HG02943 (cell line): ENCODE measurements at regions not wholly inside any gene's neighbourhood (a gene's known extent, or its start where the extent isn't known, plus 50 kb on each side); places are given as distances from the start of the nearest gene placed in this dataset.

Source experiments
- ATAC-seq: cut with Tn5 transposase; IDR thresholded peaks from one replicate; pipeline ENCODE4 v1.9.1; 2021; ENCODE audit warnings: mild to moderate bottlenecking, low read depth, moderate library complexity; ENCODE audit not compliant: unreplicated experiment

DNA sequence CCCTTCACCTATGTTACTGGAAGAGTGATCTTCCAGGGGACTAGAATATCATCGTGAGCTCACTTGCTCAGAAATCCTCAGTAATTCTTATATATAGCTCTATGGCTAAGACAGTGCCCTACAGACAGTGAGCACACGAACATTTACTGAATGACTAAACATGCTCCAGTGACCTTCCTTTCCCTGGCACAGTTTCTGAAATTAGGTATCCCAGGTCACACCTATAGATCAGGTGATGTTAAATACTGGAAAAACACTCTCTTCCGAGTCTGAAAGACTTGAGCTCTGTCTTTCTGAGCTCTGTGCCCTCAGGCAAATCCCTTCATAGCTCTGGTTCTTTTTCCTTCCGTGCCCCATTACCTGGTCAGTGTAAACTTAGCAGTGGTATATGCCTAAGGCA, 239.4 kb upstream of the LRIG1 start:
- ATAC-seq = no peak

DNA sequence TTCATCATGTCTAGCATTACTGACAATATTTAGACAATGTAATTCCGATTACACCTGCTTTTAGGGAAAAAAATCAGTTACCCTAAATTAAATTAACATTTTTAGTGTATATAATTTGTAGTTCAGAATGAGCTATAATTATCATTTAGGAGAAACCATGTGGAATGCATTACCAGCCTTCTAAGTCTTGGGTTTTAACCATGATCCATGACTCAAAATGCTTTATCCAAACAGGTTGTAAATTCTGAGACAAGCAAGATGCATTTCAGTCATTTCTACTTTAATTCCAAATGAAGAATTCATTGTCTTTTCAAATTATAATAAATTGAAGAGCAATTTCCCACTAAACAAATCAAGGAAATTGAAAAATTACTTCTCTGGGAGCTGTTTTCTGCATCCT, 243.7 kb upstream of the LRIG1 start:
- no peak for ATAC-seq

- no peak for ATAC-seq
Measured at GRCh38 chr3:66744986-66745385, 244.2 kb upstream of the LRIG1 start.

DNA sequence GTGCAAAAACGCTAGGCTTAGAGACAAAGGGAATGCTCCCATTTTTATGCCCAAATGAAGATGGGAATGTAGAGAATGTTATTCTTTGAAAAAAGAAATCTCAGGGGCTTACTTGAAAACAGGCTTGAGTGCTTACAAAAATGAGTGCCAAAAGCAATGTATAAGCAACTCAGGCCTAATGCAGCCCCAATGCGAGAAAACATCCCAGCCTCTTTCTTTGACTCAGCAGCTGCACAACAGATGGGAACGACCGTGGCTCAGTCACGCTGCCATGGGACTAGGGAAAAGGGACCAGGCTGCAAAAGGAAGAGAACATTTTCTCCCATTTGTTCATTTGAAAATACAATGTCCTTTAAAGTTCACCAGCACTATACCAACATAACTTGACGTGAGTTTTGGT, 246.4 kb upstream of the LRIG1 start:
- no peak for ATAC-seq

DNA sequence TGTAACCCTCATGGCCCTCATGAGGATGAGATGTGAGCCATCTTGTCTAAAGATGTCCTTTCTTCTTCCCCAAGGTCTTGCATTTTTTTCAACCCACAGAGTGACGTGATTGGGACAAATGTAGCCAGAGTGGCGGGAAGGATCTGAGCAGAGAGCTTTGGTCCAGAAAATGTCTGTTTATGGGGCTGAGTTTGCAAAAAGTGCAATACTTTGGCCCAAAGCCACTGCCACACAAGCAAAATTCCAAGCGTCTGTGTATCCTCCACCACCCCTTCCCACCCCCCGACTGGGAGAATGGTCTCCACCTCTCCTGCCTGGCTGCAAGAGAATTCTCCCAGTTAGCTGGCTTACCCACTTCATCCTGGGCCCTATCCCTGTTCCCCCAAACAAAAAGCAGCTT, 246.9 kb upstream of the LRIG1 start:
- ATAC-seq = no peak

DNA sequence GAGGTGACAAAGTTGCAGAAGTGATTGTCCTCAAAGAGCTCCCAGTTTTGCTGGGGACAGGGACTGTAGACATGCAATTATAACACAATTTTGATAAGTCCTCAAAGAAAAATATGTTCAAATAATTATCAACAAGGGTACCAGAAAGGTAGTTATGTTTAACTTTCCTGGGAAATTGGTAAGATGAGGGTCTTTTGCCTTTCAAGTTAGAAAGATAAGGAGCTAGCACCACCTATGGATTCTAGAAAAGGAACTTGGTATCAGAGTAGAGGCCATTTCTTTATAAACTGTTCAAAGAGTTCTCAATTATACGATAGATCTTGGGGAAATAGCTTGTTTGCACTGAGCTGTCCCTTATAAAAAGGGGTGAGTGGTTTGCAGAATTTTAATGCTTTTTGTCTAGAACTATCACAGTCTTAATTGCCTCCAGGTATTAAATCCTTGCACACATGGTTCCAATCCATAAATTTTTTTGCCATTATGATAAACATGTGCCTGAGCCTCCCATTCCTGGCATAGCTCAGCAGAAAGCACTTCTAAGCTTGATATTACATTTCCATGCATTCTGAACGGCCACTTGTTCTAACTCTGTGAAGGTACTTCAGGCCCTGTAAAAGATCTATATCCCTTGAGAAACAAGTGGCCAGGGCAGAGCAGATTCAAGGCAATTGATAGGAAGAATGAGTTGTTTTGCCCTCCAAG, 247.5 kb upstream of the LRIG1 start:
- no peak for ATAC-seq

DNA sequence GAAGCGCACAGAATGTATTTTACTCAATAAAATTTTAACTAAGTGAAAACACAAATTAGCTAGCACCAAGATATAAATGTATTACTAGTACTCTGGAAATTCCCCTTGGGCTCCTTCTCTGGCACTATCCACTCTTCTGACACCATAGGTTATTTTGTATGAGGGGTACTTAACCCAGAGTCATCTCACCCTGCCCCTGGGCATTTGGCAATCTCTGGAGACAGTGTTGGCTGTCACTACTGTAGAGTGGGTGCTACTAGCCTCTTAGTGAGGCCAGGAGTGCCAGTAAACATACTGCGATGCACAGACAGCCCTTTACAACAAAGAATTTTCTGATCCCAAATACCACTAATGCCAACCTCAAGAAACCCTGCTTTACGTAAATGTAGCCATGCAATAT, 246.3 kb upstream of the KBTBD8 start:
- no peak for ATAC-seq

GRCh38 chr3:66753670-66754069, 244.4 kb upstream of the KBTBD8 start:
- no peak for ATAC-seq

- ATAC-seq = no peak
Measured at GRCh38 chr3:66754613-66755012, 243.5 kb upstream of the KBTBD8 start.

- no peak for ATAC-seq
Measured at GRCh38 chr3:66755924-66756323, 242.2 kb upstream of the KBTBD8 start.

- ATAC-seq = no peak
Measured at GRCh38 chr3:66756468-66757036, 241.6 kb upstream of the KBTBD8 start.

GRCh38 chr3:66761093-66761780, 236.9 kb upstream of the KBTBD8 start:
- no peak for ATAC-seq

GRCh38 chr3:66762916-66763693, 235.0 kb upstream of the KBTBD8 start:
- ATAC-seq = no peak

DNA sequence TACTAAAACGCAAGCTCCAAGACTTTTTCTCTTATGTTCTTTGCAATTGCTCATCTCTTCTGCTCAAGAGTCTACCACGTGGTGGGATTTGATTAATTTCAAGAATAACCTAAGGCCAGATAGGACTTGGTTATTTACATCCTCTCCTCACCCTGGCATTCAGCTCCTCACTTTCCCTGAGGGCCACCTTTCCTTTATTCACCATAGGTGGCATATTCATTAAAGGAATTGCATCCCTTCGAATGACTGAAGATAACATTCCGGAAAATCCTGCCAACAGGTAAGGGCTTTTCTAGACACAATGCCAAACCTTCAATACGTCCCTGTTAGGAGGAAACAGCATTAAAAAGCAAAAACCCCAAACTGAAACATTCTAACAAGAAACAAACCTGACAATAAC, 220.0 kb upstream of the KBTBD8 start:
- ATAC-seq = no peak

- no peak for ATAC-seq
Measured at GRCh38 chr3:66778777-66779176, 219.3 kb upstream of the KBTBD8 start.

DNA sequence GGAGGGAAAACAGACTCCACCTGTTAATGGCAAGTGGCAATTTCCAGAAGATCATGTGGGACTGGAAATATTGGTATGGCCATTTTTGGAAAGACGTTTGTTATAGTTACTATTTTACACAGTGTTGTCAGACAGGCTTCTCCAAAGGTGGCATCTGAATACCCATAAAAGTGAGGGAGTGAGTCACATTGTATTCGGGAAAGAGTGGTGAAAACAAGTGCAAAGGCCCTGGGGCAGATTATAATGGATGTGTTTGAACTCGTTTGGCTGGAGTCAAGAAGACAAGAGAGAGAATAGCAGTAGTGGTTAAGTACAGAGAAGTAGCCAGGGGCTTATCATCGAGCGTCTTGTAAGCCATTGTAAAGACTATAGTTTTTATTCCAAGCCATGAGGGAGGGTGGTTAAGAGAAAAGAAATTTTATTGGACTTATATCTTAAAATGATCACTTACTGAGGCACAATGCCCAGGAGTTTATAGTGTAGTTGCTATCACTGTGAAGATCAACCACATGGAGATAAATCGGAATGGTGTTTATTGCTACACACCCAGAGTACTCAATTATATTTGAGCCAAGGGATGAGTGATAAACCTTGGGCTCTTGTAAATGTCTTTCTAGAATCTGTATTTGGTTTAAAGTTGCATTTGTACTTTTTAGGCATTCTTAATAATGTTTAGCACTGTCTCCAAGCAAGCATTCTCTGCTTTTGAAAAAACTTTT, 212.8 kb upstream of the KBTBD8 start:
- ATAC-seq = no peak

DNA sequence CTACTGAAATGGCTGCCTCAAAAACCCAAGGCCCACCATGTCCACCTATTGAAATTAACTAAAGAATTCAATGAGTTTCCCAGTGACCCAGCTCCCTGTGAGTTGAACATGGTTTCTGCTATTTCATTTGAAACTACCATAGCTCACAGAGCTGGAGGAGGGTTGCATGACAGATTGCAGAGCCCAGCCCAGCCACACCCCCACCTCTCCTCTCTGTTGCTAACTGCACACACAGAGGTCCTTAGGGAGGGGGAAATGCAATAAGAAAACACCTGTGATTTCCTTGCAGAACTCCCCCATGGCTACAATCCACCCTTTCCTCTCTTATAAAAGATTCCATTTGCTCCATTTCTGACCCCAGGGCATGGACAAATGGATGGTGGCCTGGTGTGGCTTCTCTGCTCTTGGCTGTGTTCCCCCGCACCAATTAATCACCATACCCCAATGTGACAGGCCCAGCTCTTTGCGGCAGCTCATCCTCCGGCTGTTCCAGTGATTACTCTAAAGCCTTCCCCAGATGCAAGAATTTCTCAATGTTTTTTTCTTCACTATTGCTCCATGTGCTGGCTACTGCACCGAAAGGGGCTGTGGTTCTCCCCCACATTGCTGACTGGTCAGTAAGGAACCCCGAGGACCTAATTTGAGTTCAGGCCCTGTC, 208.4 kb upstream of the KBTBD8 start:
- ATAC-seq = no peak

DNA sequence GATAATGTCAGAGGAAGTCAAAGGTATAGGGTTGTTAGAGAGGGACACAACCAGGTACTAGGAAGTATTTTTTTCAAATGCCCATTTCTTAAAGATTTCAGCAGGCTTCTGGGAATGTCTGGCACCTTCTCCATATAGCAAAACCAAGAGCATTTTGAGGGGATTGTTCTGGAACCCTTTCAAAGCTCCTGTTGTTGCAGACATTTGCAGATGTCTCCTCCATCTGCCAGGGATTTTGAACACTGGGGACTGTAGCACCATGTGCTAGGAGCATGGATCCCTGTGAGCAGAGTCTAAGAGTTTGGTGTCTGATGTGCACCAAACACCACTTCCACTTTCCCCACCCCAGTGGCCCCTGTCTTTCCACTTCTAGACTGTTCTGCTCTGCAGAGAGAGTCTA, 206.0 kb upstream of the KBTBD8 start:
- ATAC-seq = no peak

DNA sequence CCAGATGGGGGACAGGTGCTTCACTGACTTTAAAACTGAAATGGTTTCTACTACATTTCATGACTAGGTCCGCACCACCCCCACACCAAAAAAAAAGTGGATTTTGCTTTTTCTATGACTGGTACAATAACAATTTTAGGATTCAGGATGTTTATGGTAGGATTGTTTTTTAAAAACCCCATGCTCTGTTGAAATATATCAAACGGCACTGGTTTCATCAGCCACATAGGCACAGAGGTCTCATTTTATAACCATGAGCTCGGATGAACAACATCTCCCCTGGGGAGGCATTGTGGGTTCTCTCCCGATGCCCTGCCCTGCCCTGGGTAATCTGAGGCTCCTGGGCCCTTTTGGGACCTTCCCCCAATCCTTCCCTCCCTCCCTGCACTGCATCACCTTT, 202.7 kb upstream of the KBTBD8 start:
- ATAC-seq = no peak

DNA sequence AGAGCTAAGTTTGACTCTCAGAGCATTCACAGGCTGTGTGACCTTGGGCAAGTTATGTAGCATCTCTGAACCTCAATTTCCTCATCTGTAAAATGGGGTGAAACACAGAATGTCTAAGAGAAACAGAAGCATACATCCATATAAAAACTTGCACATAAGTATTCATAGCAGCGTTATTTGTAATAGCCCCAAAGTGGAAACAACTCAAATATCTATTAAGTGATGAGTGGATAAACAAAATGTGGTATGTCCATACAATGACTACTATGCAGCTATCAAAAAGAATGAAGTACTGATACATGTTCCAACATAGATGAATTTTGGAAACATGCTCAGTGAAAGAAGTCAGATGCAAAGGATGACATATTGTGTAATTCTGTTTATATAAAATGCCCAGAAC, 201.8 kb upstream of the KBTBD8 start:
- ATAC-seq = no peak
